CD4-positive, alpha-beta T cell treated with Interleukin-15 for 4 hours (primary cell): ENCODE measurements at regions not wholly inside any gene's neighbourhood (a gene's known extent, or its start where the extent isn't known, plus 50 kb on each side); places are given as distances from the start of the nearest gene placed in this dataset.

Experiments used
- DNase-seq: peaks from one replicate; pipeline ENCODE4 v3.0.0-alpha.2; 2020; ENCODE audit warnings: low spot score

GRCh38 chr3:72298201-72299152 is 513.5 kb upstream of the PROK2 start:
- DNase-seq, result no peak

GRCh38 chr3:72297481-72297880 is 512.5 kb upstream of the PROK2 start:
- DNase-seq, result no peak

- DNase-seq, result no peak
Observed at GRCh38 chr3:72296477-72297111, 511.6 kb upstream of the PROK2 start.

DNA sequence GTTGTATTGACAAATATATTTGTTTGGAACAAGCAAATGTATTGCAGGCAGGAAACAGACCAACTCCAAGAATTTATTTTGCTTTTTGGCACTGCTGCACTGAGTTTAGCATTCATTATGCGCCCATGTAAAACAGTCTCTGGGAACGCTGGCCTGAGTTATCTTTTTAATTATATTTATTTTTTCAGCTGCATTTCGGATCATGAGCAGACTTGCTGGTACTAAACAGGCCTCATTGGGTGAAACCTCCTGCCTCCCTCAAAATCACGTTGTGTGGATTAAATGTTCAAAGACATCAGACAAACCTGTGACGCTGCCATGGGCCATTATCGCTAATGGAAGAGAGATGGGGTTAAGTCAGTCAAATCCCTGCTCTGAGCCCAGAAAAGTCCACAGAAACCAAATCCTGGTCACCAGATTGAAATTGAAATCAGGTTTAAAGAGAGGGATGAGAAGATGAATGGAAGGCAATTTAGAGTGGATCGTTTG is 511.1 kb upstream of the PROK2 start:
- no peak for DNase-seq

GRCh38 chr3:72295276-72295961 is 510.5 kb upstream of the PROK2 start:
- no peak for DNase-seq

GRCh38 chr3:72290859-72291638 is 506.1 kb upstream of the PROK2 start:
- no peak for DNase-seq

DNA sequence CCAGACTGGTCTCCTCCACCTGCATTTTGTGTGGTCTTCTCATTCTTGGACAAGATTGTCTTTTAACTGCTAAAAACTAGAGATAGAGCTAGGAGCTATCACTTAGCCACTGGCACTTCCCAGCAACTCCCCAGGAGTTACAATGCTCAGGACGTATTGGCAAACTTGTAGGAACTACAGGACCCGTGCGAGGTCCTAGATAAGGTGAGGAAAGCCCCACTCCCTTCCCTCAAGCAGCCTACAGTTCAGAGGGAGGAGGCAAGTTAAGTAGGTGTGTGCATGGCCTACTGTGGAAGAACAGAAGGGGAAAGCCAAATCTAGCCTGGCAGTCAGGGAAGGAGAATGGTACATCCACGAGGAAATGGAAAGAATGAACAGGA is 504.7 kb upstream of the PROK2 start:
- no peak for DNase-seq

- no peak for DNase-seq
Observed at GRCh38 chr3:72288955-72289691, 504.2 kb upstream of the PROK2 start.

GRCh38 chr3:72287956-72288355 is 503.0 kb upstream of the PROK2 start:
- no peak for DNase-seq

DNA sequence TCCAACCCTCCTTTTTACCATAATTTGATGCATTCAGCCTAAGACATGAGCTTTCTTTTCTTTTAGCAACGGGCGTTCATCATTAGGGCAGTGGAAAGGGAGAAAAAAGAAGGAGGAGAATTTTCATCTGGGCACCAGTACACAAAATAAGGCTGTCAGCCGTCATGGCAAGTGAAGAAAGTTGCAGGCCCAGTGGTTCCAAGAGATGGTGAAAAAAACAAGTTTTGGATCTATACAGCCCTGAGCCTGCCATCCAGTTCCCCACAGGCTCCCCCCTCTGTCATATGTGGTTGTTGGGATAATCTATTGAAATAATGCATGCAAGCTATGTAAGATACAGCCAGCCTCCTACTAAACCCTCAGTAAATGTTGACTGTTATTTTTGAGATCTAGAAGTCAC is 500.6 kb upstream of the PROK2 start:
- no peak for DNase-seq

- DNase-seq, result no peak
Observed at GRCh38 chr3:72284471-72284870, 499.5 kb upstream of the PROK2 start.

GRCh38 chr3:72282918-72283317 is 498.0 kb upstream of the PROK2 start:
- DNase-seq, result no peak

- DNase-seq, result no peak
Observed at GRCh38 chr3:72281551-72281950, 496.6 kb upstream of the PROK2 start.

GRCh38 chr3:72280876-72281275 is 495.9 kb upstream of the PROK2 start:
- no peak for DNase-seq

DNA sequence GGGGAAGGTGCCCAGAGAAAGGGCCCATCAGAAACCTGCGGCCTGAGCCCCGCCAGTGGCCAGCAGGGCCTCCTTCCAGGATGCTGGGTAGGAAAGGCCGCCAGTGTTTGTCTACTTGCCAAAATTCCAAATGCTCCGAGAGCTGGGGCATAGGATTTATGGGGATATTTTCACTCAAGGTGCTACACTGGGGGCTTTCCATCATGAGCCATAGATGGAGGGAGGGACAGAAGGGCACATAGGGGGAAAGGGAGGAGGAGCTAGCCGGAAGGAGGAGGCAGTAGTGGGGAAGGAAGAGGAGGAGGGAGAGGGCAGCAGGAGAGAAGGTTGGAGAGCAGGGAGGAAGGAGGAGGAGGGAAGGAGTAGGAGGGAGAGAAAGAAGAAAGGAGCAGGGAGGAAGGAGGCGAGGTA is 494.7 kb upstream of the PROK2 start:
- DNase-seq, result no peak

GRCh38 chr3:72279068-72279604 is 494.2 kb upstream of the PROK2 start:
- no peak for DNase-seq

GRCh38 chr3:72278349-72279067 is 493.6 kb upstream of the PROK2 start:
- no peak for DNase-seq

DNA sequence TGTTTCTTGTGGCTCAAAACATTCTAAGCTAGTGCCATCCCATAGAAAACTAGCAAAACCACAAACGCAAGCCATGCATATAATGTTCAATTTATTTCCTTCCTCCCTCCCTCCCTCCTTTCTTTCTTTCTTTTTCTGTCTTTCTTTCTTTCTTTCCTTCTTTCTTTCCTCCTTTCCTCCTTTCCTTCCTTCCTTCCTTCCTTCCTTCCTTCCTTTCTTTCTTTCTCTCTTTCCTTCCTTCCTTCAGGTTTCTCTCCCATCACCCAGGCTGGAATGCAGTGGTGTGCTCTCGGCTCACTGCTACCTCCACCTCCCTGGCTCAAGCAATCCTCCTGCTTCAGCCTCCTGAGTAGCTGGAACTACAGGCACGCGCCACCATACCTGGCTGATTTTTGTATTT is 492.8 kb upstream of the PROK2 start:
- no peak for DNase-seq

DNA sequence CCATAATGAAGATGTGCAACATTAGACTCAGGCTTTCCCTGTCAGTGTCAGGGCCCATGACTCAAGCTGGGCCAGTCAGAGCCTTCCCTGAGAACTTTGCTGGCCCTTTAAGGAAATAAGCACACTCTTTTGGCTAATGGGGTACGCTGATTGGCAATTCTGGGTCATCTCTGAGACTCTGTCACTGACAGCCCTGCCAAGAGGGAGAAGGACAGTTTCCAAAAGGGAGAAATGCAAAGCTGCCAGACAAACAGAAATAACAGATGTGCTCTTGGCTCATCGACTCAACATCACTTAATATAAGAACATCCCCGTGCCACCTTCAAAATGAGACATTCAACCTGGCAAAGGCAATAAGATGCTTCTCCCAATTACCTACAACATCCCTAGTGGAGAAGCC is 491.9 kb upstream of the PROK2 start:
- no peak for DNase-seq

DNA sequence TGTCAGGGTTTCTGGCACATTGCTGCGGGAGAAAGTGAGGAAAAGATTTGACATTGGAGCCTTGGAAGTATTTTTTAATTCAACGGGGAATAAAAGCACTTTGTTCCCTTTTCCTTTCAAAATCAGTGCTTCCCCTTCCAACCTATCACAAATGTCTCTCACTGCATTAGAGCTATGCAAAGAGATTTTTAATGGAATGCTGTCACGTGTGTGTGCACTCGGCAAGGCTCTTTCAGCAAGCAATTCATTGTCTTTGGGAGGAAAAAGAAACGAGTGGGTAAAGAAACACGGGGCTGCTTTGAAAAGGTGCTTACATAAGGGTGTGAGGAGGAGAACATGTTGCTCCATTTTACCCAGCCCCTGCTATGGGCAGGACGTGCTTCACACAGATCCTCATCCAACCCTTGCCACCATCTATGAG is 490.4 kb upstream of the PROK2 start:
- no peak for DNase-seq
